SKM-1 (cell line): ENCODE measurements at regions not wholly inside any gene's neighbourhood (a gene's known extent, or its start where the extent isn't known, plus 50 kb on each side); places are given as distances from the start of the nearest gene placed in this dataset.
"Not testable (repeated sequence)": the region's sequence is repeated elsewhere in the genome, so short reads cannot be mapped to it uniquely, and the experiment has no call there.

ENCODE experiments used
- DNase-seq: peaks from one replicate; lab custom pipeline; 2025; ENCODE audit not compliant: unreplicated experiment; lab: John Stamatoyannopoulos, UW

DNA sequence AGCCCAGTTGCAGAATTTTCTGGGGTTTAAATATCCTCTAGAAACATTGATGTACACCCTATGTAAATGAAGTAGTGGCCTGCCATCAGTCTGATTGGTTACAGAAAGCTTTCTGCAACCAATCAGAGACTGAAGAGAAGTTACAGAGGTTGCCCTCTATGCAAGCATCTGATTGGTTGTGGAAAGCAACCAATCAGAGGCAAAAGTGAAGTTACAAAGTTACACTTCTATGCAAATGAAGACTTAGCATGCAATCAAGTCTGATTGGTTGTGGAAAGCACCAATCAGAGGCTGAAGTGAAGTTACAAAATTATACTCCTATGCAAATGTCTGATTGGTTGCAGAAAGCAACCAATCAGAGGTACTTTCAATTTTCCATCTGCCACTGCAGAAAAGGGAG lies 51.9 kb upstream of the USP9X start:
- no peak for DNase-seq

DNA sequence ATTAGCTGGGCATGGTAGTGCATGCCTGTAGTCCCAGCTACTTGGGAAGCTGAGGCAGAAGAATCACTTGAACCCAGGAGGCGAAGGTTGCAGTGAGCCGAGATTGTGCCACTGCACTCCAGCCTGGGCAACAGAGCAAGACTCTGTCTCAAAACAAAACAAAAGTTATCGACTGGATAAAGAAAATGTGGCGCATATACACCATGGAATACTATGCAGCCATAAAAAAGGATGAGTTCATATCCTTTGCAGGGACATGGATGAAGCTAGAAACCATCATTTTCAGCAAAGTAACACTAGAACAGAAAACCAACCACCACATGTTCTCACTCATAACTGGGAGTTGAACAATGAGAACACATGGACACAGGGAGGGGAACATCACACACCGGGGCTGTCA lies 50.3 kb upstream of the USP9X start:
- DNase-seq = not testable (repeated sequence)
